ENCODE measurements at regions not wholly inside any gene's neighbourhood (a gene's known extent, or its start where the extent isn't known, plus 50 kb on each side); places are given as distances from the start of the nearest gene placed in this dataset.

GRCh38 chr1:88216441-88216840 lies 467.6 kb upstream of the PKN2 start:
- Histone ChIP-seq H2AFZ (ENCODE audit: low read length) (no peak overlapping the region), H3K9ac (ENCODE audit: low read length) (no peak overlapping the region), H3K4me1 (ENCODE audit: insufficient read depth, low read length, severe bottlenecking) (no peaks in the 10 kb centered on the region), H3K4me3 (ENCODE audit: low read depth, low read length, poor library complexity, severe bottlenecking) (no peak overlapping the region), H3K79me2 (ENCODE audit: insufficient read depth, low read length) (no peaks in the 10 kb centered on the region), H3F3A (ENCODE audit: insufficient read depth, low read length) (no peaks in the 10 kb centered on the region), H3K9me2 (ENCODE audit: low read depth, low read length) (no peaks in the 10 kb centered on the region), H3K4me2 (ENCODE audit: low read length) (no peak overlapping the region), H4K20me1 (ENCODE audit: insufficient read depth, low read length) (no peaks in the 10 kb centered on the region), H3K36me3 (ENCODE audit: insufficient read depth, low read length) (no peaks in the 10 kb centered on the region), H3K9me3 (ENCODE audit: low read length) (no peaks in the 10 kb centered on the region), H3K27ac (ENCODE audit: low read depth, low read length, poor library complexity, severe bottlenecking) (no peak overlapping the region), H3K27me3 (ENCODE audit: insufficient read depth, low read length) (no peaks in the 10 kb centered on the region)
- TF ChIP-seq CTCF (IDR thresholded peaks at IDR 0.05; ENCODE audit: low read length) (no peak), EZH2 (IDR thresholded peaks at IDR 0.05; ENCODE audit: borderline replicate concordance, low read length) (no peak)

GRCh38 chr1:88217386-88217785 lies 466.7 kb upstream of the PKN2 start:
- H3K79me2 ChIP-seq (ENCODE audit: insufficient read depth, low read length), result no peaks in the 10 kb centered on the region
- no peak overlapping the region for H3K4me3 ChIP-seq (ENCODE audit: low read depth, low read length, poor library complexity, severe bottlenecking)
- no peaks in the 10 kb centered on the region for H3K9me2 ChIP-seq (ENCODE audit: low read depth, low read length)
- H3K9me3 ChIP-seq (ENCODE audit: low read length), result no peaks in the 10 kb centered on the region
- H3K36me3 ChIP-seq (ENCODE audit: insufficient read depth, low read length), result no peaks in the 10 kb centered on the region
- no peak overlapping the region for H3K9ac ChIP-seq (ENCODE audit: low read length)
- H3K4me2 ChIP-seq (ENCODE audit: low read length), result no peak overlapping the region
- no peaks in the 10 kb centered on the region for H3F3A ChIP-seq (ENCODE audit: insufficient read depth, low read length)
- TF ChIP-seq EZH2 (IDR thresholded peaks at IDR 0.05; ENCODE audit: borderline replicate concordance, low read length) (no peak), CTCF (IDR thresholded peaks at IDR 0.05; ENCODE audit: low read length) (no peak)
- no peak overlapping the region for H2AFZ ChIP-seq (ENCODE audit: low read length)
- no peaks in the 10 kb centered on the region for H3K4me1 ChIP-seq (ENCODE audit: insufficient read depth, low read length, severe bottlenecking)
- no peak overlapping the region for H3K27ac ChIP-seq (ENCODE audit: low read depth, low read length, poor library complexity, severe bottlenecking)
- H3K27me3 ChIP-seq (ENCODE audit: insufficient read depth, low read length), result no peaks in the 10 kb centered on the region; the same call in 1 of the 2 replicates
- no peaks in the 10 kb centered on the region for H4K20me1 ChIP-seq (ENCODE audit: insufficient read depth, low read length)

GRCh38 chr1:88219521-88219920 lies 464.6 kb upstream of the PKN2 start:
- Histone ChIP-seq H4K20me1 (ENCODE audit: insufficient read depth, low read length) (no peaks in the 10 kb centered on the region), H2AFZ (ENCODE audit: low read length) (no peak overlapping the region), H3K4me2 (ENCODE audit: low read length) (no peak overlapping the region), H3K79me2 (ENCODE audit: insufficient read depth, low read length) (no peaks in the 10 kb centered on the region), H3K27me3 (ENCODE audit: insufficient read depth, low read length) (no peaks in the 10 kb centered on the region; the same call in 1 of the 2 replicates), H3F3A (ENCODE audit: insufficient read depth, low read length) (no peaks in the 10 kb centered on the region), H3K9me2 (ENCODE audit: low read depth, low read length) (no peaks in the 10 kb centered on the region), H3K4me1 (ENCODE audit: insufficient read depth, low read length, severe bottlenecking) (no peaks in the 10 kb centered on the region), H3K9me3 (ENCODE audit: low read length) (no peaks in the 10 kb centered on the region), H3K9ac (ENCODE audit: low read length) (no peak overlapping the region), H3K36me3 (ENCODE audit: insufficient read depth, low read length) (no peaks in the 10 kb centered on the region), H3K4me3 (ENCODE audit: low read depth, low read length, poor library complexity, severe bottlenecking) (no peak overlapping the region), H3K27ac (ENCODE audit: low read depth, low read length, poor library complexity, severe bottlenecking) (no peak overlapping the region)
- TF ChIP-seq CTCF (IDR thresholded peaks at IDR 0.05; ENCODE audit: low read length) (no peak), EZH2 (IDR thresholded peaks at IDR 0.05; ENCODE audit: borderline replicate concordance, low read length) (no peak)

All from OCI-LY1 (cell line).